Activated CD4-positive, alpha-beta T cell treated with anti-CD3 and anti-CD28 coated beads, Interleukin-2, amount 10 ng/mL, durations not matched to agents 24 days and 14 days (primary cell): ENCODE measurements at regions not wholly inside any gene's neighbourhood (a gene's known extent, or its start where the extent isn't known, plus 50 kb on each side); places are given as distances from the start of the nearest gene placed in this dataset.

Source experiments
- DNase-seq: peaks from one replicate; pipeline ENCODE4 v3.0.0; 2022
- H3K27ac Mint-ChIP-seq: one replicate; pipeline ENCODE4 v1.8.0; 2022; ENCODE audit warnings: mild to moderate bottlenecking, mixed read lengths
- H3K27me3 Mint-ChIP-seq: one replicate; pipeline ENCODE4 v1.8.0; 2022; ENCODE audit warnings: mixed read lengths
- H3K36me3 Mint-ChIP-seq: one replicate; pipeline ENCODE4 v1.8.0; 2022; ENCODE audit warnings: low read depth, mild to moderate bottlenecking, mixed read lengths
- H3K4me1 Mint-ChIP-seq: one replicate; pipeline ENCODE4 v1.8.0; 2021; ENCODE audit warnings: mixed read lengths
- H3K4me3 Mint-ChIP-seq: one replicate; pipeline ENCODE4 v1.8.0; 2022; ENCODE audit warnings: mild to moderate bottlenecking, moderate library complexity, mixed read lengths
- H3K9me3 Mint-ChIP-seq: one replicate; pipeline ENCODE4 v1.8.0; 2021; ENCODE audit warnings: mixed read lengths
- intact Hi-C: fragments of 100-400 bp; cut with micrococcal nuclease; formaldehyde crosslinking; loops from one replicate; pipeline ENCODE4 v1.15.1; 2023

GRCh38 chr5:167264348-167264747 lies 1027.1 kb upstream of the WWC1 start:
- intact Hi-C loops: no loop called here
- Mint-ChIP-seq H3K9me3 (peaks cover 3% of the 10 kb centered on the region), H3K4me3 (no peak overlapping the region), H3K4me1 (no peaks in the 10 kb centered on the region), H3K36me3 (no peaks in the 10 kb centered on the region), H3K27me3 (no peaks in the 10 kb centered on the region), H3K27ac (no peak overlapping the region)
- no peak for DNase-seq

- DNase-seq: no peak
- no peak overlapping the region for H3K27ac Mint-ChIP-seq
- H3K36me3 Mint-ChIP-seq: no peaks in the 10 kb centered on the region
- H3K9me3 Mint-ChIP-seq: peaks cover 3% of the 10 kb centered on the region
- H3K27me3 Mint-ChIP-seq: no peaks in the 10 kb centered on the region
- intact Hi-C loops: no loop called here
- H3K4me3 Mint-ChIP-seq: no peak overlapping the region
- no peaks in the 10 kb centered on the region for H3K4me1 Mint-ChIP-seq
Observed at GRCh38 chr5:167268337-167268736, 1023.1 kb upstream of the WWC1 start.

- no peaks in the 10 kb centered on the region for H3K27me3 Mint-ChIP-seq
- H3K4me3 Mint-ChIP-seq: no peak overlapping the region
- H3K9me3 Mint-ChIP-seq: peaks cover 3% of the 10 kb centered on the region
- H3K36me3 Mint-ChIP-seq: no peaks in the 10 kb centered on the region
- intact Hi-C loops: no loop called here
- H3K27ac Mint-ChIP-seq: no peak overlapping the region
- H3K4me1 Mint-ChIP-seq: no peaks in the 10 kb centered on the region
- DNase-seq: no peak
Observed at GRCh38 chr5:167269146-167269545, 1022.3 kb upstream of the WWC1 start.

GRCh38 chr5:167271081-167271480 lies 1020.4 kb upstream of the WWC1 start:
- no peaks in the 10 kb centered on the region for H3K4me1 Mint-ChIP-seq
- no peak for DNase-seq
- no peaks in the 10 kb centered on the region for H3K9me3 Mint-ChIP-seq
- intact Hi-C loops: no loop called here
- no peaks in the 10 kb centered on the region for H3K27me3 Mint-ChIP-seq
- H3K36me3 Mint-ChIP-seq: no peaks in the 10 kb centered on the region
- no peak overlapping the region for H3K4me3 Mint-ChIP-seq
- no peak overlapping the region for H3K27ac Mint-ChIP-seq

- intact Hi-C loops: no loop called here
- Mint-ChIP-seq H3K4me1 (no peaks in the 10 kb centered on the region), H3K9me3 (no peaks in the 10 kb centered on the region), H3K27me3 (no peaks in the 10 kb centered on the region), H3K36me3 (no peaks in the 10 kb centered on the region), H3K4me3 (no peak overlapping the region), H3K27ac (no peak overlapping the region)
- no peak for DNase-seq
Observed at GRCh38 chr5:167271511-167271910, 1019.9 kb upstream of the WWC1 start.

- H3K36me3 Mint-ChIP-seq: no peaks in the 10 kb centered on the region
- DNase-seq: no peak
- intact Hi-C loops: no loop called here
- no peaks in the 10 kb centered on the region for H3K4me1 Mint-ChIP-seq
- peaks cover 4% of the 10 kb centered on the region for H3K9me3 Mint-ChIP-seq
- no peak overlapping the region for H3K4me3 Mint-ChIP-seq
- no peaks in the 10 kb centered on the region for H3K27me3 Mint-ChIP-seq
- H3K27ac Mint-ChIP-seq: no peak overlapping the region
Observed at GRCh38 chr5:167280111-167280510, 1011.3 kb upstream of the WWC1 start.

- Mint-ChIP-seq H3K9me3 (peaks cover 4% of the 10 kb centered on the region), H3K4me3 (no peak overlapping the region), H3K27ac (no peak overlapping the region), H3K27me3 (no peaks in the 10 kb centered on the region), H3K4me1 (no peaks in the 10 kb centered on the region), H3K36me3 (no peaks in the 10 kb centered on the region)
- intact Hi-C loops: no loop called here
- DNase-seq: no peak
Observed at GRCh38 chr5:167281925-167282324, 1009.5 kb upstream of the WWC1 start.

- Mint-ChIP-seq H3K36me3 (no peaks in the 10 kb centered on the region), H3K4me3 (no peak overlapping the region), H3K27me3 (no peaks in the 10 kb centered on the region), H3K4me1 (no peaks in the 10 kb centered on the region), H3K27ac (no peak overlapping the region), H3K9me3 (peaks cover 4% of the 10 kb centered on the region)
- no peak for DNase-seq
- intact Hi-C loops: no loop called here
Observed at GRCh38 chr5:167283691-167284090, 1007.8 kb upstream of the WWC1 start.

GRCh38 chr5:167284222-167284890 lies 1007.1 kb upstream of the WWC1 start:
- Mint-ChIP-seq H3K4me3 (no peak overlapping the region), H3K4me1 (no peaks in the 10 kb centered on the region), H3K27me3 (no peaks in the 10 kb centered on the region), H3K36me3 (no peaks in the 10 kb centered on the region), H3K9me3 (peaks cover 4% of the 10 kb centered on the region), H3K27ac (no peak overlapping the region)
- no peak for DNase-seq
- intact Hi-C loops: no loop called here

- Mint-ChIP-seq H3K27ac (no peak overlapping the region), H3K36me3 (no peaks in the 10 kb centered on the region), H3K27me3 (no peaks in the 10 kb centered on the region), H3K4me1 (no peaks in the 10 kb centered on the region), H3K4me3 (no peak overlapping the region), H3K9me3 (peaks cover 4% of the 10 kb centered on the region)
- DNase-seq: no peak
- intact Hi-C loops: no loop called here
Observed at GRCh38 chr5:167285591-167285990, 1005.9 kb upstream of the WWC1 start.

- no peak for DNase-seq
- Mint-ChIP-seq H3K4me1 (no peaks in the 10 kb centered on the region), H3K27me3 (no peaks in the 10 kb centered on the region), H3K27ac (no peak overlapping the region), H3K4me3 (no peak overlapping the region), H3K36me3 (no peaks in the 10 kb centered on the region), H3K9me3 (peaks cover 4% of the 10 kb centered on the region)
- intact Hi-C loops: no loop called here
Observed at GRCh38 chr5:167286891-167287290, 1004.6 kb upstream of the WWC1 start.

- intact Hi-C loops: no loop called here
- H3K4me3 Mint-ChIP-seq: no peak overlapping the region
Observed at GRCh38 chr5:167290478-167290877, 1001.0 kb upstream of the WWC1 start.

GRCh38 chr5:167294882-167295680 lies 996.4 kb upstream of the WWC1 start:
- H3K27ac Mint-ChIP-seq: no peak overlapping the region
- H3K4me3 Mint-ChIP-seq: no peak overlapping the region
- no peaks in the 10 kb centered on the region for H3K27me3 Mint-ChIP-seq
- H3K36me3 Mint-ChIP-seq: no peaks in the 10 kb centered on the region
- no peak for DNase-seq
- intact Hi-C loops: no loop called here
- H3K9me3 Mint-ChIP-seq: peaks cover 7% of the 10 kb centered on the region
- no peaks in the 10 kb centered on the region for H3K4me1 Mint-ChIP-seq

More at GRCh38 chr5:167290478-167290877, 1001.0 kb upstream of the WWC1 start:
- H3K9me3 Mint-ChIP-seq: peaks cover 5% of the 10 kb centered on the region
- no peaks in the 10 kb centered on the region for H3K36me3 Mint-ChIP-seq
- DNase-seq: no peak
- no peaks in the 10 kb centered on the region for H3K27me3 Mint-ChIP-seq
- H3K27ac Mint-ChIP-seq: no peak overlapping the region
- no peaks in the 10 kb centered on the region for H3K4me1 Mint-ChIP-seq

- H3K4me1 Mint-ChIP-seq: no peaks in the 10 kb centered on the region
- intact Hi-C loops: no loop called here
- H3K4me3 Mint-ChIP-seq: no peak overlapping the region
- no peaks in the 10 kb centered on the region for H3K36me3 Mint-ChIP-seq
- peaks cover 13% of the 10 kb centered on the region for H3K9me3 Mint-ChIP-seq
- H3K27me3 Mint-ChIP-seq: no peaks in the 10 kb centered on the region
- H3K27ac Mint-ChIP-seq: no peak overlapping the region
- no peak for DNase-seq
Observed at GRCh38 chr5:167295681-167296005, 995.8 kb upstream of the WWC1 start.

GRCh38 chr5:167296066-167296465 lies 995.4 kb upstream of the WWC1 start:
- Mint-ChIP-seq H3K27ac (no peak overlapping the region), H3K4me3 (no peak overlapping the region), H3K36me3 (no peaks in the 10 kb centered on the region), H3K9me3 (peaks cover 13% of the 10 kb centered on the region), H3K27me3 (no peaks in the 10 kb centered on the region), H3K4me1 (no peaks in the 10 kb centered on the region)
- intact Hi-C loops: no loop called here
- no peak for DNase-seq
